Right lobe of liver (tissue), 4 donors: ENCODE measurements at regions not wholly inside any gene's neighbourhood (a gene's known extent, or its start where the extent isn't known, plus 50 kb on each side); places are given as distances from the start of the nearest gene placed in this dataset.

Experiments used
- POLR2A ChIP-seq: fragments of 450-650 bp; IDR thresholded peaks from one replicate; pipeline ENCODE4 v1.6.1; 2017; ENCODE audit warnings: antibody characterized with exemption, mild to moderate bottlenecking
- TF ChIP-seq, protein P1 (sequence below), 4 donors: fragments of 200-600 bp in 3 of 4; fragments of 450-650 bp in 1 of 4; IDR thresholded peaks; one replicate each; pipeline versions ENCODE4 v1.5.1 to v1.8.0; 2016 to 2022; ENCODE audit warnings: antibody characterized with exemption in 4 of 4, mild to moderate bottlenecking in 2 of 4
- donor health status: DM: no; HTN: no; CAD: no.
- donor health status: DM: no; HTN: no; CAD: no.
- donor health status: DM: no; HTN: yes; CAD: no.

DNA sequence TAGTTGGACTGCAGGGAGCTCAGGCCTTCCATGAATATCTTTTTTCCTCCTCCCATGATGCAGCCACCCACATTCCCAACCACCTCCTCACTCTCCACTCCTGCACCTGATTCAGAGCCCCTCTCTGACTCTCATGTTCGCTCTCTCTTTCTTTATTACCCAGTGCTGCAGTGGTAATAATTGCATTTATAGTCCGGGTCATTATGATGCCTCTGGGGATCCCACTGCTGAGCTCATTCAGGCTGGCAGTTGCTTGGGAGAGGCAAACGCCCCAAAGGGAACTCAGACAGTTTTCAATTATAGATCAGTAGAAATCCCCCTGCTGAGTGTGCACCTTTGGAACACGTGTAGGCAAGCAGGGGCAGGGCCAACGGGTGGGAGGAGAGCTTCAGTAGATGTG, 953.0 kb downstream of the GRID1 start:
- TF ChIP-seq, protein P1, sequence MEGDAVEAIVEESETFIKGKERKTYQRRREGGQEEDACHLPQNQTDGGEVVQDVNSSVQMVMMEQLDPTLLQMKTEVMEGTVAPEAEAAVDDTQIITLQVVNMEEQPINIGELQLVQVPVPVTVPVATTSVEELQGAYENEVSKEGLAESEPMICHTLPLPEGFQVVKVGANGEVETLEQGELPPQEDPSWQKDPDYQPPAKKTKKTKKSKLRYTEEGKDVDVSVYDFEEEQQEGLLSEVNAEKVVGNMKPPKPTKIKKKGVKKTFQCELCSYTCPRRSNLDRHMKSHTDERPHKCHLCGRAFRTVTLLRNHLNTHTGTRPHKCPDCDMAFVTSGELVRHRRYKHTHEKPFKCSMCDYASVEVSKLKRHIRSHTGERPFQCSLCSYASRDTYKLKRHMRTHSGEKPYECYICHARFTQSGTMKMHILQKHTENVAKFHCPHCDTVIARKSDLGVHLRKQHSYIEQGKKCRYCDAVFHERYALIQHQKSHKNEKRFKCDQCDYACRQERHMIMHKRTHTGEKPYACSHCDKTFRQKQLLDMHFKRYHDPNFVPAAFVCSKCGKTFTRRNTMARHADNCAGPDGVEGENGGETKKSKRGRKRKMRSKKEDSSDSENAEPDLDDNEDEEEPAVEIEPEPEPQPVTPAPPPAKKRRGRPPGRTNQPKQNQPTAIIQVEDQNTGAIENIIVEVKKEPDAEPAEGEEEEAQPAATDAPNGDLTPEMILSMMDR (IDR thresholded peaks at IDR 0.05), result no peak
- no peak for TF ChIP-seq POLR2A
